Smooth muscle cell of the brain vasculature (primary cell): ENCODE measurements at regions not wholly inside any gene's neighbourhood (a gene's known extent, or its start where the extent isn't known, plus 50 kb on each side); places are given as distances from the start of the nearest gene placed in this dataset.

Experiments used
- DNase-seq: peaks from one replicate; pipeline ENCODE4 v3.0.0-alpha.2; 2012; ENCODE audit warnings: low read depth, low spot score

DNA sequence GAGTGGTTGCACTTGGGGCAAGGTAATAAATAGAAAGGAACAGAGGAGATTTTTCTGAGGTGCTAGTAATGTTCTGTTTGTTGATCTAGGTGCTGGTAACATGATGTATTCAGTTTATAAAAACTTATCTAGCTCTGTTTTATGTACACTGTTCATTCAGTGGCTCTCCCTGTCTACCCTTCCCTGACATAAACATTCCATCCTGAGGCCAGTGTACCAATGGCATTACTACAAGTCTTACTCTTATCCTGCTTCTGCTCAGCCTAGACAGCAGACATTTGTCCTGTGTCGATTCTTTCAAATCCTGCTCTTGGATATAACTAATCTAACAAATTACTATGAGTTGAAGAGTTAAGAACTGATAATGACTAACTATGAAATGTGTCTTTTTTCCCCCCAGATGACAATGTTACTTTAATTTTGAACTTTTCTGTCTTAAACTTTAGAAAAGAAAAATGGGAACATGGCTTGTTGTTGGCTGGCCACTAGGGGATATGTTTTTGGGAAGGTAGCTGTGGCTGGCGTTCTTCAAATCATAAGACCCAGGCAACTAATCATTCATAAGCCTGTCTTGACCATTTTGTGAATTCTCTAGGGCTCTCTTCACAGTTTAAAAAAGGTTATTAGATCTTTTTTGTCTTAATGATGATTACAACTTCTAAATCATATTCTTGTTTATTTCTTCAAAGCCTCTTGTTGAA is 390.9 kb downstream of the PBX1 start:
- no peak for DNase-seq

DNA sequence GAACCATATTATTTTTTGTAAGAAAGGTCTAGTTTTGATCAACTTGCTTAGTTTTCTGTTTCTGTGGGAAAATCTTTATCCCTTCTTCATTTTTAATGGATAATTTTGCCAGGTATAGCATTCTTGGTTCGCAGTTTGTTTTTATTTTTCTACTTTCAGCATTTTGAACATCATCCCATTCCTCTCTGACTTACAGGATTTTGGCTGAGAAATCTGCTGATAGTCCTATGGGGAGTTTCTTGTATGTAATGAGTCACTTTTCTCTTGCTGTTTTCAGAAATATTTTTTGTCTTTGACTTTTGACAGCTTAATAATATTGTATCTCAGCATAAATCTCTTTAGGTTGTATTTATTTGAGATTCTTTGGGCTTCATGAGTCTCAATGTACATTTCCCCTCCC is 389.1 kb downstream of the PBX1 start:
- DNase-seq = no peak

DNA sequence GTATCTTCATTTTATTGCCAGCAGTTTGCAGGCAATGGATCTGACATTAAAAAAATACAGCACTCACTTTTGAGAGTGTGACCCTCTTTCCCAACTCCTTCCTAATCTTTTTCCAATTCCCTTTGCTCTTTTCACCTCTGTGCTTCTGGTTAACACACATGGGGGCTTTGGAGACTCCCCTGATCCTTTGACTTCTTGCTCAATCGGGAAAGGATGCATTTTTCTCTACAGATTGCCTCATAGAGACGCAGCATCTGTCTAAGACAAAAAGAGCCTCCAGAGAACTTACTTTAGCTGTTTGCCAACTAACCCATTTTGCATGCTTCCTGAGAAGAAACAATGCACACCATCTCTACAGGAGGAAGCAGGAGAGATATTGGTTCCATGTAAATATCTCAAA is 378.3 kb downstream of the PBX1 start:
- no peak for DNase-seq

DNA sequence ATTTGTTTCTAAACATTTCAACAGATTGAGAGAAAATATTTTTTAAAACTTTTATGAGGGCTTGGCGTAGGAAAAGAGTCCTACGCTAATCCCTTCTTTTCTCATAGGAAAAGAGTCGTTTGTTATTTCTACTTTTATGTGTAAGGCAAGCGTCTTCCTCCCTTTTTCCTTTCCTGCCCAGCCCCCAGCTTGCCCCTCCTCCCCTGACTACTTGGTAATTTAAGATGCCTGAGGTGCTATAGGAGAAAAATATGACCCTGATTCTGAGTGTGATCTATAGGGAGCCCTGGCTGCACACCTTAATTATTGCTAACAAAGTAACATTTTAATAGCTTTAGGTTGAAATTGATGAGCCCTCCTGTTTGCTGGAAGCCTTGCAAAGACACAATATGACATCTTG is 373.6 kb downstream of the PBX1 start:
- no peak for DNase-seq

DNA sequence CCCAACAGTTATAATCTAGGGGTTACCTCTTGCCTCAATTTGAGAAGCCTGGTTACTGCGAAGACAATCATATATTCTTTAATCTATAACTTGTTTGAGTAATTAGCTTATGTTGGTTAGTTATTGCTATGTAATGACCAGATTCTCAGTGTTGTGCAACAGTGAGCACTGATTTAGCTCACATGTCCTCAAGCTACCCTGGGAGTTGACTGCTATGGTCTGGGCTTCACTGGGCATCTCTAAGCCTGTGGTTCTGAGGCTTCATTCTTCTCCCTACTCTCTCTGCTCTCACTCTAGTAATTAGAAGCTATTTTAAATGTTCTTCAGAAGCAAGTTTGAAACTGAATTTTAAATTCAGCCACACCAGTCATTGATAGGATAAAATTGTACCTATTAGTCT is 371.8 kb downstream of the PBX1 start:
- DNase-seq = no peak

DNA sequence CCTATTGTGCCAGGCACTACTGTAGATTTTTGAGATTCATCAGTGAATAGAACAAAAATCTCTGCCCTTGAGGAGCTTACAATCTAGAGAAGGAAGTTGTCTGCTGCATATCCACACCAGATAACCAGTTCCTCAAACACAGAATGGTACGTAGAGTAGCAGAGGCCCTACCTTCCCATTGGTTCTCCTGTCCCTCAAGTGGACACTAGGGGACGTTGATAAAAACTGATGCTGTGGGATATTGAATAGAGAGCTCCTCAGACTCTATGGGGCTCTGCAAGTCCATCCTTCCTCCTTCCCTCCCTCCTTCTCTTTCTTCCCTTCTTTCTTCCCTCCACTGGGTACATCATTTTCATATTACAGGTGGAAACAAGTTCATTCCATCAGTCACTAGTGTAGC is 371.3 kb downstream of the PBX1 start:
- no peak for DNase-seq

DNA sequence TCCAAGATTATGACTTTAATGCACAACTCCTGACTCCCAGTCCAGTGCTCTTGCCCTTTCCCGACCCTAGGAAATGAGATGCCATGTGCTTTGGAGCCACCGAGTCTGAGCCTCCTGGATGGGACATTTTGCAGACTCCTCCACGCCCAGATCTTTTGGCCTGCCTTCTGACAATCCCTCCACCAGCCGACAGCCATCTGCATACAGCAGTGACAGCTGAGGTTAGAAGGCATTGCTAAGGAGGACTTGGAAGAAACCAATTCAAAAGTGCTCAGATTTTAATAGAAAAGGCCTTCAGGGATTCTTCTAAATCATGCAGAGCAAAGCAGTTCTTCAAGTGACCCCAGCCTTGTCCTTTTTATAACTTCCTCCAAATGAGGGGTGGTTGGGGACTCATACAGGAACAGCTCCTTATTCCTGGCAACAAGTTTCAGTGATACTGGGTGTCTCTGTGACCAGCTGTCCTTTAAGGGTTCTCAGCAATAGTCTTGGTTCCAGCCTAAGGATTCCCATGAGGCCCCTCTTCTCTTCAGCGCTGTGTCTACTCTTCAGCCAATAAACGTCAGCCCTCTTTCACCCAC is 369.3 kb downstream of the PBX1 start:
- no peak for DNase-seq

DNA sequence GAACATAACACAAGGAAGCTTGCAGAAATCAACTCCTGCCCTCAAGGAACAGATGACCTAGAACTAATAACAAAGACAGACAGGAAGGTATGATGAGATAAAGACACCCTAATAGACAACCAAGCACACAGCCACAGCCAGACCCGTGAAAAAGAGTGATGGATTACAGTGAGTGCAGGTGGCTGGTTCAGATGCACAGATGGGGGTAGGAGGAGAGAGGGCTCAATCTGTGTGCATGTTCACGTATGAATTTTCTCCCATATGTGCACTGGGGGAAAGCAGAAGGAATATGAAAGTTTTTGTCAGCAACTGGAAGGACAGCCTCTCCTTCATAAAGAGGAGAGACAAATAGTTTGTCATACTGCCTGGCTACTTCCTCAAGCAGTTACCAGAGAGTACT is 367.1 kb downstream of the PBX1 start:
- no peak for DNase-seq

DNA sequence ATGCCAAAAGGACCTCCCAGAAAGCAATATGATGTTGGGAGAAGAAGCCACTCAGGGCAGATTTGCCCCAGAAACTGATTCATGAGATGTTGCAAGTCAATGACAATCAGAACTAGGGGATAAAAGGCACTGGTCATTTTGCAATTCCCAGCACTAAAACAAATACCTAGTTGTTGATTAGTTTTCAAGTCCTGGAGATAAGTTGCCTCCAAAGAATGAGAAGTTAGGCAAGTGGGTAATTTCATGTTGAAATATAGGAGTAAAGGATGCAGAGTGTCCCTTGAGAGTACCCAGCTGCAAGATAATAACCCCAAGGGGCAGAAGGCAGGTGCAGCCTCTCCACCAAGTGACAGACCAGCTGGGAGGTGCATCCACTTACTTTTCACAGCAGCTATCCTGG is 363.6 kb downstream of the PBX1 start:
- no peak for DNase-seq

DNA sequence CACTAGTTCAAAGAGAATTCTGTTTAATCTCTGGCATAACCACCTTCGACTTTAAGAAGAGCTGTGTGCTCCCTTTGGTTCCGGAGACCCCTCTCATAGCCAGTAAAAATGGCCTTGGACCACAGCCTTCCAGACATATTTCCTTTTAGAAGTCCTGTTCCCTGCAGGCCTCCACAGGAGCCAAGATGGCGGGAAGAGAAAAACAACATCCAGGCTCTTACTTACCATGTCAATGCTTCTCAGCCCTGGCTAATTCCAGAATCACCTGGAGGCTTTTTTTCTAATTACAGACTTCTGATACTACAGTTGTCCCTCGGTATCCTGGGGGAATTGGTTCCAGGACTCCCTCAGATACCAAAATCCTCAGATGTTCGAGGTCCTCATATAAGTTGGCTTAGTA is 362.5 kb downstream of the PBX1 start:
- no peak for DNase-seq

DNA sequence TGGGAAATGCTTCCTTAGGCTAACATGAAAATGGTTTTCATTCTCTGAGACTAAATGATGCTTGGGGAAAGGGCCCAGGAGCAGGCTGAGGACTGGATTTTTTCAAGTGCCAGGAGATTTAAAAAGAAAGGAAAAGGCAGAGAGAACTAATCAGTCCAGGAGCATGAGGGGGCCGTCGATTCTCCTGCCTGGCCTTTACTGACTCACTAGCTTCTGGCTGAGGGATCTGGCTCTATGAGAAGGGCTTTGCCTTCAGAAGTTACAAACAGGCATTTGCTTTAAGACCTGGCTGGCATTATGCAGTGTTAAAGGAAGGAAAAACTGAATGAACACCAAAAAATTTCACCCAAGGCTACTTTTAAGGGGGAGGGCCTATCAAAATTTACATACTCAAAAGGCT is 359.2 kb downstream of the PBX1 start:
- no peak for DNase-seq

DNA sequence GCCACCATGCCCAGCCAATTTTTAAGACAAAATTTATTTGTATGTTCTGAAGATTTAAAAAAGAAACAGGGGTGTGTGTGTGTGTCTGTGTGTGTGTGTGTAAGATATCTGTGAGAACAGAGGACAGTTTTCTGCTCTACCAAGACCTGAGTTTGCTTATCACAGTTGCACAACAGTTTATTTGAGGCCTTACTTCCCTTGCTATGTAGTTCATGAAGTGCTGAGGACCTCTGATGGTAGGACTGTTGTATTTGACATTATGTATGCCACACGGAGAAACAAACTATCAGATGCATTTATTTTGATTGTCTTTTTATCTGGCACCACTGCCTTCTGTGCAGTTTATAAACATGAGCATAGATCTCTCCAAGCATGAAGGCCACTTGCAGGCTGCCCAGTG is 355.2 kb downstream of the PBX1 start:
- no peak for DNase-seq

DNA sequence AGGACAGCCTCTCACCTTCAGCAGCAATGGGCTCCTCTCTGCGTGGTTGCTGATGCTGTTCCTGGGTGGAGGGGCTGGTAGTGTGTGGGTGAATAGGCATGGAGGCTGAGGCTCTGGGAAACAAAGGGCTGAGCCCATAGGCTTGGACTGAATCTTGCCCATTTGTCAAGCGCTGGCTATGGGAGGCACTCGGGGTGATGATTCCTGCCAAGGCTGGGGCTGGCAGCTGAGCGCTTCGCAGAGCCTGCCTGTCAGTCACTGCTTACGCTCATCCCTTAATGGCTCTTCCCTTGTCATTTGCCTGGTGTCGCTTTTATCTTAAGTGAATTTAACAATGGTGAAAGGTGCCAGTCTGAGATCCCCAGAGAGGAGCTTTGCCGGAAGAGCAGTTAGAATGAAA is 353.3 kb downstream of the PBX1 start:
- DNase-seq = no peak

DNA sequence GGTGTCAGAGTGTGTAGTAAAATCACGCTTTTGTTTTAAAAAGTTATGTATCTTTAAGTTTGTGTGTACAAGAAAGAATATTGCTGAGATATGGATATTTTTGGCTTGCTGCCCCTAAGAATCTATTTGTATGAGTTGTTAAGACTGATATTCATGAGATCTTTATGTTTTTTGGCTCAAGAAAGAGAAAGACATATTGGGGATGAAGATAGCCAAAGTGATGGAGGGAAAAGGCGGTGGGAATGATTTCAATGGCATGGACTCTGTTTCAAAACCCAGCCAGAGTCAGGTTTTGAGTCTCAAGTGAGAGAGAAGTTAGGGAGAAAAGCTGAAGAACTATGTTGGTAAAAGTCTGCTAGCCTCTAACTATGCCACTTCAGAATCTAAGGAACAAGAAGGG is 351.7 kb downstream of the PBX1 start:
- no peak for DNase-seq

DNA sequence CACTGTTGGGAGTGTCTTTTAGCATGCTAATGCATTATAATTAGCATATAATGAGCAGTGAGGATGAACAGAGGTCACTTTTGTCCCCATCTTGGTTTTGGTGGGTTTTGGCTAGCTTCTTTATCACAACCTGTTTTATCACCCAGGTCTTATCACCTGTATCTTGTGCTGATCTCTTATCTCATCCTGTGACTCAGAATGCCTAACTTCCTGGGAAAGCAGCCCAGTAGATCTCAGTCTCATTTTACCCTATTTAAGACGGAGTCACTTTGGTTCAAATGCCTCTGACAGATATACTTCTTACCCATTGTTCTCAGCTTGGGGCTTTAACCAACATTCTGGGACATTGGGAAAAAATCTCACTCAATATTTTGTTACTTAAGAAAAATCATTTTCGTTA is 348.7 kb downstream of the PBX1 start:
- no peak for DNase-seq

DNA sequence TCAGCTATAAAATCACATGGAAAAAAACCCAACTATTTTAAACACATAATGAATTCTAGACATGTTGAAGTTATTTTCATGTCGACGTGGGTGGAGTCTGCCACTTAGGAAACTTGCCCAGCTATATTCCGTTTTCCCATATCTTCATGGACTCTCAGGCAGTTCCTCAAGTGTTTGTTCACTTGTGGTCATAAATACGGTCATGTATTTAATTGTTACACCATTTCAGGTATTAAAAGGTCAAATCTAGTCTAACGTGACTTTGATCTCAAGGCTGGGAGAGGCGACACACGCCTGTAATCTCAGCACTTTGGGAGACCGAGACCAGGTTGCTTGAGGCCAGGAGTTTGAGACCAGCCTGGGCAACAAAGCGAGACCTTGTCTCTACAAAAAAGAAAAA is 346.9 kb downstream of the PBX1 start:
- DNase-seq = no peak

DNA sequence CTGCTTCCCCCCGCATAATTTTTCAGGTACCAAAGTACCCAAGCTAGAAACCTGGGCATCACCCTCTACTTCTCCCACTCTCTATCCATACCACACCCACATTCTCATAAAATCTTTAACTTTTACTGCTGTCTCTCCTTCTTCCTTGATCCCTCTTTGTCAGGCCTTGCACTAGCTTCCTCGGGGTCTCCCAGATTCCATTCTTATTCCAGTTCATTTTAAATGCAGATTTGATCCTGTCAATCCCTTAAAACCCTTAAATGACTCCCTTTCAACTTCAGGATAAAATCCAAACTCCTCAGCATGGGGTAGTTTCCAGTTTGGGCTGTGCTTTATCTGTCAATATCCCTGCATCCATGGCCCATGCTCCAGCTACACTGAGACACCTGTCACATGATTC is 343.5 kb downstream of the PBX1 start:
- no peak for DNase-seq
